ENCODE measurements at regions not wholly inside any gene's neighbourhood (a gene's known extent, or its start where the extent isn't known, plus 50 kb on each side); places are given as distances from the start of the nearest gene placed in this dataset.

DNA sequence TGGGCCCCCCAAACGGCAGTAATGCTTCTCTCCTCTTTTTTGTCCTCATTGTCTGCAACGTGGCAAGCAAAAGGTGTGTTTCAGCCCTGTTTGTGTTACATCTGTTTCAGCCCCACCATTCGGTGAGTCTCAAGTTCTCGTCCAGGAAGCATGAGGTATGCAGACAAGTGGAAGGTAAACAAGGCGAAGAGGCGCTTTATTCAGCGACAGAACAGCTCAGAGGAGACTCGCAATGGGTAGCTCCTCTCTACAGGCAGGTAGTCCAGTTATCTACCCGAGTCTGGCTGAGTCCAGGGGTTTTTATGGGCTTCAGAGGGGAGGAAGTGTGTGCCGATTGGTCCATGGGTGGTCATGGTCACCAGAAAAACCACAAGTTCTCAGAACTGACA, 733.4 kb upstream of the CDH7 start:
- H3K27ac ChIP-seq (ENCODE audit: low read depth, low read length): no peak overlapping the region
- H3K9me3 ChIP-seq (ENCODE audit: insufficient read depth, low read depth, low read length): peaks cover 2% of the 10 kb centered on the region
- no peak overlapping the region for H2AK5ac ChIP-seq (ENCODE audit: low read length)
- no peaks in the 10 kb centered on the region for H3K79me2 ChIP-seq (ENCODE audit: control insufficient read depth, insufficient read depth, low read length, poor library complexity)
- no peaks in the 10 kb centered on the region for H3K27me3 ChIP-seq (ENCODE audit: insufficient read depth, low read length)
- no peak overlapping the region for H4K12ac ChIP-seq (ENCODE audit: low read depth, low read length)
- no peak overlapping the region for H3K4me3 ChIP-seq (ENCODE audit: low read depth, low read length)
- DNase-seq: no peak
- H3K9ac ChIP-seq (ENCODE audit: low read length): no peak overlapping the region
- no peaks in the 10 kb centered on the region for H3K79me1 ChIP-seq (ENCODE audit: low read length)
- no peak overlapping the region for H2BK120ac ChIP-seq (ENCODE audit: insufficient read depth, low read length, poor library complexity)
- no peak overlapping the region for H3K4ac ChIP-seq (ENCODE audit: low read depth, low read length)
- no peak overlapping the region for H3K14ac ChIP-seq (ENCODE audit: low read length)
- no peak overlapping the region for H2BK5ac ChIP-seq (ENCODE audit: low read depth, low read length, poor library complexity)
- H2AFZ ChIP-seq (ENCODE audit: insufficient read depth, low read length, poor library complexity): no peak overlapping the region
- WGBS (ENCODE audit: extremely low coverage, insufficient coverage, insufficient read length): no CpG with 5 or more reads among the region's 10 CpGs
- no peak overlapping the region for H3K18ac ChIP-seq (ENCODE audit: low read length)
- no peak overlapping the region for H3K4me2 ChIP-seq (ENCODE audit: low read length)
- no peaks in the 10 kb centered on the region for H3K4me1 ChIP-seq (ENCODE audit: control insufficient read depth in 1 of 2, insufficient read depth in 2 of 2, low read length in 2 of 2)
- H3K23ac ChIP-seq (ENCODE audit: low read length): no peak overlapping the region
- H4K8ac ChIP-seq (ENCODE audit: low read depth, low read length): no peak overlapping the region
- no peak overlapping the region for H4K91ac ChIP-seq (ENCODE audit: low read depth, low read length)
- no peaks in the 10 kb centered on the region for H3K36me3 ChIP-seq (ENCODE audit: control insufficient read depth in 1 of 2, insufficient read depth in 2 of 2, low read length in 2 of 2)
- no peak overlapping the region for H2BK12ac ChIP-seq (ENCODE audit: low read length)

GRCh38 chr18:65016631-65017371, 734.0 kb upstream of the CDH7 start:
- Histone ChIP-seq H3K36me3 (ENCODE audit: control insufficient read depth in 1 of 2, insufficient read depth in 2 of 2, low read length in 2 of 2) (no peaks in the 10 kb centered on the region), H3K79me1 (ENCODE audit: low read length) (no peaks in the 10 kb centered on the region), H2BK120ac (ENCODE audit: insufficient read depth, low read length, poor library complexity) (no peak overlapping the region), H3K4ac (ENCODE audit: low read depth, low read length) (no peak overlapping the region), H2AK5ac (ENCODE audit: low read length) (no peak overlapping the region), H3K4me1 (ENCODE audit: control insufficient read depth in 1 of 2, insufficient read depth in 2 of 2, low read length in 2 of 2) (no peaks in the 10 kb centered on the region), H3K27ac (ENCODE audit: low read depth, low read length) (no peak overlapping the region), H3K23ac (ENCODE audit: low read length) (no peak overlapping the region), H4K12ac (ENCODE audit: low read depth, low read length) (no peak overlapping the region), H2BK5ac (ENCODE audit: low read depth, low read length, poor library complexity) (no peak overlapping the region), H3K18ac (ENCODE audit: low read length) (no peak overlapping the region), H3K27me3 (ENCODE audit: insufficient read depth, low read length) (no peaks in the 10 kb centered on the region), H2BK12ac (ENCODE audit: low read length) (no peak overlapping the region), H4K8ac (ENCODE audit: low read depth, low read length) (no peak overlapping the region), H3K4me3 (ENCODE audit: low read depth, low read length) (peak overlapping the region; percentile 25), H3K9ac (ENCODE audit: low read length) (no peak overlapping the region), H3K14ac (ENCODE audit: low read length) (no peak overlapping the region), H3K79me2 (ENCODE audit: control insufficient read depth, insufficient read depth, low read length, poor library complexity) (no peaks in the 10 kb centered on the region), H3K4me2 (ENCODE audit: low read length) (no peak overlapping the region), H3K9me3 (ENCODE audit: insufficient read depth, low read depth, low read length) (peaks cover 2% of the 10 kb centered on the region), H2AFZ (ENCODE audit: insufficient read depth, low read length, poor library complexity) (peak overlapping the region; percentile 33), H4K91ac (ENCODE audit: low read depth, low read length) (no peak overlapping the region)
- DNase-seq: no peak
- WGBS (ENCODE audit: extremely low coverage, insufficient coverage, insufficient read length): no CpG with 5 or more reads among the region's 12 CpGs

GRCh38 chr18:64994370-64994769, 756.4 kb upstream of the CDH7 start:
- Histone ChIP-seq H2BK5ac (ENCODE audit: low read depth, low read length, poor library complexity) (no peak overlapping the region), H2BK120ac (ENCODE audit: insufficient read depth, low read length, poor library complexity) (no peak overlapping the region), H2AK5ac (ENCODE audit: low read length) (no peak overlapping the region), H3K18ac (ENCODE audit: low read length) (no peak overlapping the region), H3K9ac (ENCODE audit: low read length) (no peak overlapping the region), H3K14ac (ENCODE audit: low read length) (no peak overlapping the region), H4K8ac (ENCODE audit: low read depth, low read length) (no peak overlapping the region), H3K36me3 (ENCODE audit: control insufficient read depth in 1 of 2, insufficient read depth in 2 of 2, low read length in 2 of 2) (no peaks in the 10 kb centered on the region), H3K4me3 (ENCODE audit: low read depth, low read length) (no peak overlapping the region), H3K79me1 (ENCODE audit: low read length) (no peaks in the 10 kb centered on the region), H3K4ac (ENCODE audit: low read depth, low read length) (no peak overlapping the region), H3K79me2 (ENCODE audit: control insufficient read depth, insufficient read depth, low read length, poor library complexity) (no peaks in the 10 kb centered on the region), H3K27ac (ENCODE audit: low read depth, low read length) (no peak overlapping the region), H4K12ac (ENCODE audit: low read depth, low read length) (no peak overlapping the region), H3K4me1 (ENCODE audit: control insufficient read depth in 1 of 2, insufficient read depth in 2 of 2, low read length in 2 of 2) (no peaks in the 10 kb centered on the region), H4K91ac (ENCODE audit: low read depth, low read length) (no peak overlapping the region), H3K9me3 (ENCODE audit: insufficient read depth, low read depth, low read length) (no peaks in the 10 kb centered on the region), H3K27me3 (ENCODE audit: insufficient read depth, low read length) (no peaks in the 10 kb centered on the region), H3K4me2 (ENCODE audit: low read length) (no peak overlapping the region), H2BK12ac (ENCODE audit: low read length) (no peak overlapping the region), H3K23ac (ENCODE audit: low read length) (no peak overlapping the region), H2AFZ (ENCODE audit: insufficient read depth, low read length, poor library complexity) (no peak overlapping the region)
- DNase-seq: no peak
- no CpG with 5 or more reads among the region's 1 CpG for WGBS (ENCODE audit: extremely low coverage, insufficient coverage, insufficient read length)

- Histone ChIP-seq H3K9ac (ENCODE audit: low read length) (no peak overlapping the region), H3K79me1 (ENCODE audit: low read length) (no peaks in the 10 kb centered on the region)
- WGBS (ENCODE audit: extremely low coverage, insufficient coverage, insufficient read length): no CpG with 5 or more reads among the region's 3 CpGs
These were observed 757.1 kb upstream of the CDH7 start for GRCh38 chr18:64993695-64994094.

More at GRCh38 chr18:64993695-64994094, 757.1 kb upstream of the CDH7 start:
- H3K18ac ChIP-seq (ENCODE audit: low read length): no peak overlapping the region
- H2BK120ac ChIP-seq (ENCODE audit: insufficient read depth, low read length, poor library complexity): no peak overlapping the region
- no peaks in the 10 kb centered on the region for H3K4me1 ChIP-seq (ENCODE audit: control insufficient read depth in 1 of 2, insufficient read depth in 2 of 2, low read length in 2 of 2)
- H3K27me3 ChIP-seq (ENCODE audit: insufficient read depth, low read length): no peaks in the 10 kb centered on the region
- no peak overlapping the region for H3K4me2 ChIP-seq (ENCODE audit: low read length)
- H4K8ac ChIP-seq (ENCODE audit: low read depth, low read length): no peak overlapping the region
- H2AFZ ChIP-seq (ENCODE audit: insufficient read depth, low read length, poor library complexity): no peak overlapping the region
- H3K4ac ChIP-seq (ENCODE audit: low read depth, low read length): no peak overlapping the region
- H2AK5ac ChIP-seq (ENCODE audit: low read length): no peak overlapping the region
- no peak for DNase-seq
- H3K14ac ChIP-seq (ENCODE audit: low read length): no peak overlapping the region
- no peaks in the 10 kb centered on the region for H3K9me3 ChIP-seq (ENCODE audit: insufficient read depth, low read depth, low read length)
- no peak overlapping the region for H2BK12ac ChIP-seq (ENCODE audit: low read length)
- H3K27ac ChIP-seq (ENCODE audit: low read depth, low read length): no peak overlapping the region
- H4K12ac ChIP-seq (ENCODE audit: low read depth, low read length): no peak overlapping the region
- no peak overlapping the region for H3K4me3 ChIP-seq (ENCODE audit: low read depth, low read length)
- no peaks in the 10 kb centered on the region for H3K36me3 ChIP-seq (ENCODE audit: control insufficient read depth in 1 of 2, insufficient read depth in 2 of 2, low read length in 2 of 2)
- H3K23ac ChIP-seq (ENCODE audit: low read length): no peak overlapping the region
- H4K91ac ChIP-seq (ENCODE audit: low read depth, low read length): no peak overlapping the region
- no peaks in the 10 kb centered on the region for H3K79me2 ChIP-seq (ENCODE audit: control insufficient read depth, insufficient read depth, low read length, poor library complexity)
- no peak overlapping the region for H2BK5ac ChIP-seq (ENCODE audit: low read depth, low read length, poor library complexity)

All from trophoblast cell (in vitro differentiated cells and primary cell).